Pancreas (tissue), 10 donors: ENCODE measurements at regions not wholly inside any gene's neighbourhood (a gene's known extent, or its start where the extent isn't known, plus 50 kb on each side); places are given as distances from the start of the nearest gene placed in this dataset.

Source experiments
- ATAC-seq, 4 donors: fragments of 200-7000 bp; cut with Tn5 transposase; one replicate each; pipeline versions ENCODE4 v1.8.0 to v1.9.1; 2020; ENCODE audit warnings: mild to moderate bottlenecking in 4 of 4, moderate library complexity in 4 of 4
- DNase-seq, 6 donors: peaks; one replicate each; pipeline ENCODE4 v3.0.0-alpha.2; 2020
- FAIRE-seq: peaks from 2 replicates; lab custom pipeline; 2012; peaks lifted over from hg19 to GRCh38; lab: Jason Lieb, UNC
- H3K27ac ChIP-seq, 4 donors: fragments of 200-600 bp; sonication (generic); 1 replicate in 3 of 4; 2 replicates in 1 of 4; pipeline versions ENCODE4 v1.5.0 to v1.8.0; 2020
- H3K27me3 ChIP-seq, 4 donors: fragments of 200-600 bp; one replicate each; pipeline ENCODE4 v1.8.0; 2021
- H3K36me3 ChIP-seq, 3 donors: fragments of 200-600 bp; sonication (generic) in 1 of 3; one replicate each; pipeline versions ENCODE4 v1.5.0 to v1.8.0; 2020 to 2021
- H3K4me1 ChIP-seq, 3 donors: fragments of 200-600 bp; one replicate each; pipeline ENCODE4 v1.8.0; 2021
- H3K4me3 ChIP-seq, 4 donors: fragments of 200-600 bp; sonication (generic) in 2 of 4; one replicate each; pipeline versions ENCODE4 v1.5.0 to v1.8.0; 2020 to 2021
- H3K9me3 ChIP-seq, 4 donors: fragments of 200-600 bp; one replicate each; pipeline ENCODE4 v1.8.0; 2021
- CTCF ChIP-seq, 4 donors: fragments of 200-600 bp; sonication (generic) in 3 of 4; IDR thresholded peaks; one replicate each; pipeline versions ENCODE4 v1.5.0 to v1.8.0; 2021; ENCODE audit warnings: antibody characterized with exemption in 4 of 4
- WGBS, 2 donors: extraction: QIAGEN DNeasy Blood & Tissue Kit; methylation state at CpG; one replicate each; pipeline ENCODE4 v1.1.7; 2013; 5-methylcytosine and 5-hydroxymethylcytosine counted together
- intact Hi-C, 3 donors: fragments of 100-400 bp; cut with DNase I; formaldehyde crosslinking; loops; one replicate each; pipeline versions ENCODE4 v1.11.1 to v1.14.2; 2022
- donor health status: healthy with polysubstance abuse.
- donor health status: DM: no; HTN: no; CAD: no; lungs with moderate emphysema.
- donor health status: DM: no; HTN: no; CAD: no.
- donor health status: control.
- donor health status: control.
- donor health status: Bipolar disorder and iron deficiency.
- donor health status: DM: yes; HTN: yes; CAD: no.
- donor health status: DM: no; HTN: no; CAD: no.
- donor health status: DM: no; HTN: no; CAD: no.
- donor health status: DM: yes; HTN: yes; CAD: no.

- WGBS, 2 donors, result 83 to 91% methylated on average over 4 of the region's 4 CpGs
- no peak for TF ChIP-seq CTCF (IDR thresholded peaks at IDR 0.05)
- H3K27me3 ChIP-seq, result no peaks in the 10 kb centered on the region
- no peaks in the 10 kb centered on the region for H3K4me1 ChIP-seq
- no peak overlapping the region for H3K4me3 ChIP-seq
- DNase-seq, result no peak
- no peak for ATAC-seq
- intact Hi-C loops, result no loop called here
- no peak for FAIRE-seq
- no peaks in the 10 kb centered on the region for H3K36me3 ChIP-seq
- no peak overlapping the region for H3K27ac ChIP-seq
- no peaks in the 10 kb centered on the region for H3K9me3 ChIP-seq
These were observed 165.2 kb upstream of the APCDD1 start for GRCh38 chr18:10289251-10289650.

DNA sequence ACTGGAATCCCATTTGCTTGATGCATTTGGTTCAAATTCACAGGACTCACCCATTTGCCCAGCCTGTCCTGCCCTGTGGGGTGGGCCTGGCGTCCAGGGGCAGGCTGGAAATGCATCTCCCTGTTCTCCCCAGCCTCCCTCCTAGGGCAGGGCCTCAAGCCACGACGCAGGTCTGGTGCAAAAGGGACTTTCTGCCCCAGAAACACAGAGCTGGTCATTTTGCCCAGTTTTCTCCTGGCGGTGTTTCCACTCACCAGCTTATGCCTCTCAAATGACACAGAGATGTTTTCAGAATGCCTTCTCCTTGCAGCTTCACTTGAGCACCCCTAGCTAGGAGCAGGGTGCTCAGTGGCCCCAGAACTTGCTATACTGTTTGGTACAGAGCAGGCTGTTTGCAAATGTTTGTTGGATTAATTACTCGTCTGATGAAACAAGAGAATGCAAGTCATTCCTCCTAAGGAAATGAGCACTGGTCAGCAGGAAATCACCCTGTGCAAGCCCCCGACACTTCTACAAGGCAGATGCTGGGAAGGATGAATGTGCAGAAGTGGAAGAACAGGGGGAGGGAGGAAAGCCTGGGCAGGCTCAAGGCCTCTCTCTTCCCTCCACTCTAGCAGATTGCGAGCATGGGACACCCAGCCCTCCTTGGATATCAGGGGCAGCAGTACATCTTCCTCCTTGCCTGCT is 164.3 kb upstream of the APCDD1 start:
- DNase-seq (no peak), FAIRE-seq (no peak), ATAC-seq (peak in 1 of 4 donors; percentile 12)
- Histone ChIP-seq H3K9me3 (no peaks in the 10 kb centered on the region), H3K4me3 (no peak overlapping the region), H3K27me3 (no peaks in the 10 kb centered on the region), H3K36me3 (no peaks in the 10 kb centered on the region), H3K27ac (no peak overlapping the region), H3K4me1 (no peaks in the 10 kb centered on the region)
- WGBS, 2 donors, result 87 to 90% methylated on average over 7 of the region's 7 CpGs
- no peak for TF ChIP-seq CTCF (IDR thresholded peaks at IDR 0.05)
- intact Hi-C loops, result no loop called here

GRCh38 chr18:10290638-10291235 is 163.7 kb upstream of the APCDD1 start:
- no peak for TF ChIP-seq CTCF (IDR thresholded peaks at IDR 0.05)
- H3K4me1 ChIP-seq, result no peaks in the 10 kb centered on the region
- 85 to 90% methylated on average over 11 of the region's 11 CpGs for WGBS, 2 donors
- no peaks in the 10 kb centered on the region for H3K27me3 ChIP-seq
- no peaks in the 10 kb centered on the region for H3K36me3 ChIP-seq
- FAIRE-seq (no peak), DNase-seq (no peak), ATAC-seq (peak in 2 of 4 donors; percentile 19 to 57)
- H3K27ac ChIP-seq, result no peak overlapping the region
- intact Hi-C loops, result no loop called here
- H3K9me3 ChIP-seq, result no peaks in the 10 kb centered on the region
- no peak overlapping the region for H3K4me3 ChIP-seq

- no peak for TF ChIP-seq CTCF (IDR thresholded peaks at IDR 0.05)
- WGBS, 2 donors, result 88 to 89% methylated on average over 13 of the region's 13 CpGs
- FAIRE-seq (no peak), ATAC-seq (peak in 3 of 4 donors; percentile 22 to 66 (median 27)), DNase-seq (no peak)
- intact Hi-C loops, result no loop called here
- Histone ChIP-seq H3K36me3 (no peaks in the 10 kb centered on the region), H3K9me3 (no peaks in the 10 kb centered on the region), H3K27ac (no peak overlapping the region), H3K4me1 (no peaks in the 10 kb centered on the region), H3K4me3 (no peak overlapping the region), H3K27me3 (no peaks in the 10 kb centered on the region)
These were observed 162.9 kb upstream of the APCDD1 start for GRCh38 chr18:10291568-10291981.

- WGBS, 2 donors, result 92 to 94% methylated on average over 11 of the region's 11 CpGs
- Histone ChIP-seq H3K9me3 (no peaks in the 10 kb centered on the region), H3K4me3 (no peak overlapping the region), H3K27ac (no peak overlapping the region), H3K36me3 (no peaks in the 10 kb centered on the region), H3K4me1 (no peaks in the 10 kb centered on the region), H3K27me3 (no peaks in the 10 kb centered on the region)
- FAIRE-seq (no peak), DNase-seq (no peak), ATAC-seq (no peak)
- intact Hi-C loops, result no loop called here
- no peak for TF ChIP-seq CTCF (IDR thresholded peaks at IDR 0.05)
These were observed 160.5 kb upstream of the APCDD1 start for GRCh38 chr18:10293966-10294365.
